HEK293 (cell line): ENCODE measurements at regions not wholly inside any gene's neighbourhood (a gene's known extent, or its start where the extent isn't known, plus 50 kb on each side); places are given as distances from the start of the nearest gene placed in this dataset.

ENCODE experiments used
- KLF1 ChIP-seq: fragments of 450-650 bp; formaldehyde crosslinking; IDR thresholded peaks from 2 replicates; pipeline ENCODE4 v1.5.1; 2016; ENCODE audit warnings: missing biosample characterization, missing genetic modification characterization
- SALL2 ChIP-seq: fragments of 450-650 bp; formaldehyde crosslinking; IDR thresholded peaks from 2 replicates; pipeline ENCODE4 v1.5.0; 2017; ENCODE audit warnings: missing biosample characterization, mild to moderate bottlenecking, missing genetic modification characterization, borderline replicate concordance
- ZNF174 ChIP-seq: fragments of 450-650 bp; formaldehyde crosslinking; IDR thresholded peaks from 2 replicates; pipeline ENCODE4 v1.5.0; 2017; ENCODE audit warnings: missing biosample characterization, mild to moderate bottlenecking, missing genetic modification characterization
- ZNF341 ChIP-seq: fragments of 450-650 bp; formaldehyde crosslinking; IDR thresholded peaks from 2 replicates; pipeline ENCODE4; 2016; ENCODE audit warnings: low read depth, missing biosample characterization, missing genetic modification characterization
- ZNF521 ChIP-seq: fragments of 450-650 bp; formaldehyde crosslinking; IDR thresholded peaks from 2 replicates; pipeline ENCODE4 v1.5.1; 2017; ENCODE audit warnings: missing biosample characterization, mild to moderate bottlenecking, missing genetic modification characterization

GRCh38 chr15:81814882-81815455 is 230.8 kb downstream of the MEX3B start:
- TF ChIP-seq ZNF174 (tag by site-specific recombination) (no peak), ZNF341 (tag by site-specific recombination) (no peak), SALL2 (tag by site-specific recombination) (no peak), ZNF521 (tag by site-specific recombination) (no peak), KLF1 (tag by site-specific recombination) (no peak)
